GM19238 (cell line): ENCODE measurements at regions not wholly inside any gene's neighbourhood (a gene's known extent, or its start where the extent isn't known, plus 50 kb on each side); places are given as distances from the start of the nearest gene placed in this dataset.
"Not testable (repeated sequence)": the region's sequence is repeated elsewhere in the genome, so short reads cannot be mapped to it uniquely, and the experiment has no call there.

Source experiments
- DNase-seq: peaks from one replicate; pipeline ENCODE4 v3.0.0; 2011; ENCODE audit warnings: low spot score; ENCODE audit not compliant: insufficient read length

- DNase-seq, result no peak
Observed at GRCh38 chr11:37364246-37364839, 766.3 kb upstream of the RAG2 start.

- no peak for DNase-seq
Observed at GRCh38 chr11:37353192-37353591, 755.2 kb upstream of the RAG2 start.

- no peak for DNase-seq
Observed at GRCh38 chr11:37352485-37352884, 754.4 kb upstream of the RAG2 start.

DNA sequence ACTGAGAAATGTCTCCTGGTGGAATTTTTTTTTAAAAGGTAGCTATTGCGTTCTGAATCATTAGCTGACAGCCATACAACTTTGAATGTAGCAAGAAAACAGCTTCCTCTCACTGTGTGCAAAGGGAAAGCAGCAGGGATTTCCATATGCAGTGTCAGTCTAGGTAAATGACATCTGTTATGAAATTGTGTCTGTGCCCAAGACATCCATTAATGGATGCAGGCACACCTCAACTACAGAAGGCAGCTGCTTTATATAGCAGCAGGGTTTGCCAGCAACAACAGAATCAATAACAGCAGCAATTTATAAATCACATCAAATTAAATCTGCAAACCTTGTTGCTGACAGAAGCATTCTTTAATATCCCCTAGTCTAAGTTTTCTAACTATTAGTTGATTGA lies 745.3 kb upstream of the RAG2 start:
- DNase-seq, result no peak

DNA sequence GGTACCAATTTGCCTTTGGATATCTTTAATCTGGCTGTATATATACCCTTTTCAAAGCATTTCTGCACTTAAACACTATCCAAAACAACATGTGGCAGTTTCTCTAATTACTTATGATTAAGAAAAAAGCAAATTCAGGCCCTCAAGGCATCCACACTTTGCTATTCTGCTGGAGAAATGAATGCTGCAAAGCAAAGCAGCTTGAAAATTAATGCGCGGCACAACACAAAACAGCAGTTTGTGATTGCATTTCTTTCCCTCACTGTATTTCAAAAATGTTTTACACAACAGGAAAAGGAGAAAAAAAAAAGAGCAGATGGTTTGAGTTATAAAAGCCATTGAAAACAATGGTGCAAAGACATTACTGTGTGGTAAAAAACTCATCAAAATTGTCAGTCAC lies 738.4 kb upstream of the RAG2 start:
- no peak for DNase-seq

GRCh38 chr11:37333345-37333744 lies 735.3 kb upstream of the RAG2 start:
- no peak for DNase-seq

GRCh38 chr11:37323843-37324242 lies 725.8 kb upstream of the RAG2 start:
- no peak for DNase-seq

DNA sequence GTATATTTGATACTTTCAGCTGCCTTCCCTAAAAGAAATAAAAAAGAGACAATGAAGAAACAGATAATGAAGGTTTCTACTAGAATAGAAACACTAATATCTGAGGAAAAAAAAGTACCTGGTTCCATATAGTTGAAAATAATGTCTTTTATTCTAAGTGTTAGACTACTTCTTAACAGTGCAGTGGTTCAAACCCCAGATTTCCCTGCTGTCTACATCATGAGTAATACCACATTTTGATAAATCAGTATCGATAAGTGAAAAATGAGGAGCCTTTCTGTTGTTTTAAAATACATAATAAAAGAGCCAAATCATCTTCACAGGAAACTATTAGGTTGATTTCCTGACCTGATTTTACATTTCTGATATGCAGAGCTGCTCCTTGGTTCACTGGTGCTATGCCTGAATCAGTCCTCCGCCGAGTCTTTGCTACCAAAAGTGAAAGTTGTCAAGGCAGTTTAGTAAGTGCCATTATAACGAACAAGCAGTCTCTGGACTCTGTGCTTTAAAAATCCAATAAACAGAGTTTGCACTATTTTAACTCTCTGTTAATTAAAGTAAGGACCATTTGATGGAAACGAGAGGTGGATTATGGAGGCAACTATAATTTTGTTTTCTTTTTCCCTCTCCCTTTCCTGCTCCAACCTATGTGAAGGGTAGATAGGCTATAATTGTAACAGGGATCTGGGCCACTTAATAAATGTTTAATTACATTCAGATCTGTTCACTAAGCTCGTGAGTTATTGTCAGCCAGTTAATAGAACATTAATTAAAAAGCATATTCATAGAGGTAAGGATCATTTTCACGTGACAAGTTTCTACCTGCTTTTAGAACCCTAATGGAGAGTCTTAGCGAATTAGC lies 724.5 kb upstream of the RAG2 start:
- DNase-seq, result no peak

DNA sequence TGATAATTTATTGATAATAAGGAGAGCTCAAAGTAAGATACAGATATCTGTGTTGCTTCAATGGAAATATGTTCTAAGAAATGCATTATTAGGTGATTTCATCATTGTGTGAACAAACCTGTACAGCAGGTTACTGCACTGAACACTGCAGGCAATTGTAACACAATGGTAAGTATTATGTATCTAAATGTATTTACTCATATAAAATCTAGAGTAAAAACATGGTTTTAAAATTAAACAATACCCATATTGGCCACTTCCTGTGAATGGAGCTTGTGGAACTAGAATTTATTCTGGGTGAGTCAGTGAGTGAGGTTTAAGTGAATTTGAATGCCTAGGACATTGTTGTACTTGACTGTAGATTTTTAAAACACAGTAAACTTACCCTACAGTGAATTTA lies 722.9 kb upstream of the RAG2 start:
- DNase-seq, result no peak

GRCh38 chr11:37317803-37318202 lies 719.8 kb upstream of the RAG2 start:
- no peak for DNase-seq

GRCh38 chr11:37313266-37313665 lies 715.2 kb upstream of the RAG2 start:
- DNase-seq, result no peak

- no peak for DNase-seq
Observed at GRCh38 chr11:37306563-37306962, 708.5 kb upstream of the RAG2 start.

DNA sequence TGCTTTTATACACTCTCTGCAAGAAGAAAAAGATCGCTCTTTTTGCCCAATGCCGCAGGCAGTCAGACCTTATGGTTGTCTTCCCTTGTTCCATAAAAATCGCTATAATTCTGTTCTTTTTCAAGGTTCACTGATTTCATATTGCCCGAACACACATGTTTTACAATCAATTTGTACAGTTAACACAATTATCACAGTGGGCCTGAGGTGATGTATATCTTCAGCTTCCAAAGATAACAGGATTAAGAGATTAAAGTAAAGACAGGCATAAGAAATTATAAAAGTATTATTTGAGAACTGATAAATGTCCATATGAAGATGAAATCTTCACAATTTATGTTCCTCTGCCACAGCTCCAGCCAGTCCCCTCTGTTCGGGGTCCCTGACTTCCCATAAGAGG lies 703.4 kb upstream of the RAG2 start:
- DNase-seq, result not testable (repeated sequence)

DNA sequence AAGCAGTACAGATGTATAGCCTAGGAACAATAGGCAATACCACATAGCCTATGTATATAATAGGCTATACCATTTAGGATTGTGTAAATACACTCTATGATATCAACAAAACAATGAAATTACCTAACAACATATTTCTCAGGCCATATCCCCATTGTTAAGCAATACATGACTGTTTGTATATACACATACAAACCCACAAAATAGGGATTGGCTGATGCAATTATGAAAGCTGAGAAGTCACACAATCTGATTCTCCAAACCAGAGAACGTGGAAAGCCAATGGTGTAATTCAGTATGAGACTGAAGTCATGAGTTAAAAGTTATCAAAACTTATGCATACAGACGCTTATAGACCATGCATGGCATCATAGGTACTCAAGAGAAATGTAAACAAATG lies 700.1 kb upstream of the RAG2 start:
- DNase-seq, result no peak

GRCh38 chr11:37286890-37287289 lies 688.9 kb upstream of the RAG2 start:
- DNase-seq, result no peak

DNA sequence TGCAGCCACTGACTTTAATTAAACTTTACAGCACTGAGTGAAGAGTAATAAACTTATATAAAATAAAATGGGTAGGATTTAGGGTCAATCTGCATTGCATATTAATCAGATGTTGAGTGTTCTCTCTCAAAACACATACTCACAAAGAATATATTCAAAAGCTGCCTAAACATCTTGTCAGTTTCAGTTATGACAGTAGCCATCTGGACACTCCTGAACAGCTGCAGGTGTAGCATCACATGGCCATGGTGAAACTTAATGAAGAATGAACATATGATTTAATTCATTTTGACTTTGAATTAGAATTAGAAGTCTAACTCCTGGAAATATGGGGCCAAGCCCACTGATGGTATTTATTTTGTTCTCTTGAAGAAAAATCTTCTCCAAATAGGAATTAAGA lies 684.3 kb upstream of the RAG2 start:
- no peak for DNase-seq

DNA sequence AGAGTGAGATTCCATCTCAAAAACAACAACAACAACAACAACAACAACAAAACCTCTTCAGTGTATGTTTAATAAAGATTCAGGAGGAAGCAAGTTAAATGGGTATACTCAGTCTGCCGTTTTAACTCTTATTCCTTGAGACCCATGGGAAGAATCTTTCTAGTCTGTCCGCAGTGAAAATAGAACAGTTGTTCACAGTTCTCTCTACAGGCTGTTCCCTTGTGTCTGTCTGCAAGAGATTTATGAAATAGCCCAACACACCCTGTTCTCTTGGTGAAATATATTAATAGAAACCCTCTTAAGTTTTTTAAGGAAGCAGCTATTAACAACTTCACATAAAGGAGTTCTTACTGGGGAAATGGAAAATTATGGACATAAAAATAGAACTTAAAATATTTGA lies 682.2 kb upstream of the RAG2 start:
- no peak for DNase-seq

GRCh38 chr11:37277896-37278465 lies 679.9 kb upstream of the RAG2 start:
- no peak for DNase-seq

GRCh38 chr11:37264783-37265182 lies 666.7 kb upstream of the RAG2 start:
- DNase-seq, result no peak

- no peak for DNase-seq
Observed at GRCh38 chr11:37264060-37264459, 666.0 kb upstream of the RAG2 start.

DNA sequence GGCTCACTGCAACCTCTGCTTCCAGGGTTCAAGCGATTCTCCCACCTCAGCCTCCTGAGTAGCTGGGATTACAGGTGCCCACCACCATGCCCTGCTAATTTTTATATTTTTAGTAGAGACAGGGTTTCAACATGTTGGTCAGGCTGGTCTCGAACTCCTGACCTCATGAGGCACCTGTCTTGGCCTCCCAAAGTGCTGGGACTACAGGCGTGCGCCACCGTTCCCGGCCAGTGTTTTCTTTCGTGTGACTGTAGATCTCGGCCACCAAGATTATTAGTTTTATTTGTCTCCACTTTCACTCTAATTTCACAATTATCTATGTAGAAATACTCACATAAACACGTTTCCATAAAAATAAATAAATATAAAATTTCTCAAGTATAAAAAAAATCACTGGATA lies 665.4 kb upstream of the RAG2 start:
- not testable (repeated sequence) for DNase-seq

DNA sequence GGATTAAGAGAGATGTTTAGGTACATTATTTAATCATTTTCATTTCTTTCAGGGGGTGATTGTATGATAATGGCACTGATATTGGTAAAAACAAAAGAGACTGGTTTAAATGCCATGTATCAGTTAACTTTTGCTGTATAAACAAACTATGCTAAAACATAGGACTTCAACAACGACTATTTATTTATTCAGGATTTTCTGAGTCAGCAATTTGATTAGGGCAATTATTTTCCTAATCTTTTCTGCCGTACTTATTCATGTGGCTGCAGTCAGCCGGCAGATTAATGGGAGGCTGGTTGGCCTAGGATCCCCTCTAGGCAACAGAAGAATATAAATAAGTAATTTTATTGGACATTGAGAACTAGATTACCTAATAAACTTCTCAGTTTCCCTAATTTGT lies 661.7 kb upstream of the RAG2 start:
- no peak for DNase-seq

GRCh38 chr11:37248145-37248544 lies 650.1 kb upstream of the RAG2 start:
- DNase-seq, result no peak
